Lung (tissue), 11 donors: ENCODE measurements at regions not wholly inside any gene's neighbourhood (a gene's known extent, or its start where the extent isn't known, plus 50 kb on each side); places are given as distances from the start of the nearest gene placed in this dataset.

Experiments used
- ATAC-seq: fragments of 200-7000 bp; cut with Tn5 transposase; one replicate; pipeline ENCODE4 v1.9.1; 2020; ENCODE audit warnings: moderate number of reproducible peaks; ENCODE audit not compliant: insufficient read depth, low FRiP score
- DNase-seq, 3 donors: peaks; one replicate each; pipeline ENCODE4 v3.0.0-alpha.2; 2013 to 2017
- H3K27ac ChIP-seq, 2 donors: one replicate each; pipeline ENCODE4 v1.5.1; 2013; ENCODE audit warnings: mild to moderate bottlenecking in 2 of 2, moderate library complexity in 2 of 2, control low read depth in 1 of 2, inconsistent platforms in 1 of 2, low read depth in 1 of 2, low read length in 1 of 2
- H3K27me3 ChIP-seq, 3 donors: one replicate each; pipeline ENCODE4 v1.5.1; 2013; ENCODE audit warnings: low read length in 2 of 3; ENCODE audit not compliant: control insufficient read depth in 3 of 3, insufficient read depth in 3 of 3
- H3K36me3 ChIP-seq, 4 donors: one replicate each; pipeline ENCODE4 v1.5.1; 2013; ENCODE audit warnings: low read length in 4 of 4, mild to moderate bottlenecking in 1 of 4, moderate library complexity in 1 of 4; ENCODE audit not compliant: control insufficient read depth in 4 of 4, insufficient read depth in 4 of 4
- H3K4me1 ChIP-seq, 5 donors: one replicate each; pipeline ENCODE4 v1.5.1; 2013; ENCODE audit warnings: low read length in 5 of 5, mild to moderate bottlenecking in 2 of 5, moderate library complexity in 1 of 5; ENCODE audit not compliant: control insufficient read depth in 5 of 5, insufficient read depth in 5 of 5
- H3K4me3 ChIP-seq: one replicate; pipeline ENCODE4 v1.5.1; 2013; ENCODE audit warnings: mild to moderate bottlenecking, control low read depth, moderate library complexity
- H3K9ac ChIP-seq, 2 donors: one replicate each; pipeline ENCODE4 v1.5.1; 2013; ENCODE audit warnings: low read length in 2 of 2, control low read depth in 1 of 2; ENCODE audit not compliant: insufficient read depth in 1 of 2
- H3K9me3 ChIP-seq, 4 donors: one replicate each; pipeline ENCODE4 v1.5.1; 2013; ENCODE audit warnings: low read length in 3 of 4, mild to moderate bottlenecking in 1 of 4, moderate library complexity in 1 of 4; ENCODE audit not compliant: control insufficient read depth in 4 of 4, insufficient read depth in 3 of 4
- WGBS, 2 donors: extraction: QIAGEN DNeasy Blood & Tissue Kit; methylation state at CpG; one replicate each; pipeline ENCODE4 v1.1.7; 2013; 5-methylcytosine and 5-hydroxymethylcytosine counted together
- TF ChIP-seq, protein P1 (sequence below): IDR thresholded peaks from 2 replicates; pipeline ENCODE4 v1.5.1; 2012; ENCODE audit warnings: mild to moderate bottlenecking; ENCODE audit errors: control extremely low read depth, extremely low read depth
- donor health status: control.
- donor health status: control.
- donor health status: Bipolar disorder and iron deficiency.
- donor health status: healthy.
- donor health status: DM: yes; HTN: yes; CAD: no.

DNA sequence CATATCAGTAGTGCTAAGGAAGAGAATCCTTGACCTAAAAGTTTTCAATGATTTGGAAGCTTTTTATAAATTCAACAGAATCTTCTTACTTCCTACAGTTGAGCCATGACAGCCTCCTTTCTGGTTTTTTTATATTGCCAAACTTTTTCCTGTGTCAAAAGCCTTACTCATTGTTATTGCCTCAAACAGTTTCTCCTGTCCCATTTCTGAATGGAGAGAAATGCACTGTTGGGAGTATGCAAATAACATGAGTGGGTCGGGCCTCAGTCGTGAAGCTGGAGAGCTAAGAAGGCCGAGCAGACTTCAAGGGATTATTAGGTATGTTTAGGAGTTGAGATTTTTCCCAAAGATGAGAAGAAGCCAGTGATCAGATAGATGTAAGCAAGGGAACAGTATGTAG lies 766.4 kb upstream of the KLHL1 start:
- DNase-seq (no peak), ATAC-seq (no peak)
- Histone ChIP-seq H3K9me3 (no peaks in the 10 kb centered on the region), H3K27me3 (no peaks in the 10 kb centered on the region), H3K4me1 (no peaks in the 10 kb centered on the region), H3K9ac (no peak overlapping the region), H3K36me3 (no peaks in the 10 kb centered on the region), H3K4me3 (no peak overlapping the region), H3K27ac (no peak overlapping the region)
- TF ChIP-seq, protein P1, sequence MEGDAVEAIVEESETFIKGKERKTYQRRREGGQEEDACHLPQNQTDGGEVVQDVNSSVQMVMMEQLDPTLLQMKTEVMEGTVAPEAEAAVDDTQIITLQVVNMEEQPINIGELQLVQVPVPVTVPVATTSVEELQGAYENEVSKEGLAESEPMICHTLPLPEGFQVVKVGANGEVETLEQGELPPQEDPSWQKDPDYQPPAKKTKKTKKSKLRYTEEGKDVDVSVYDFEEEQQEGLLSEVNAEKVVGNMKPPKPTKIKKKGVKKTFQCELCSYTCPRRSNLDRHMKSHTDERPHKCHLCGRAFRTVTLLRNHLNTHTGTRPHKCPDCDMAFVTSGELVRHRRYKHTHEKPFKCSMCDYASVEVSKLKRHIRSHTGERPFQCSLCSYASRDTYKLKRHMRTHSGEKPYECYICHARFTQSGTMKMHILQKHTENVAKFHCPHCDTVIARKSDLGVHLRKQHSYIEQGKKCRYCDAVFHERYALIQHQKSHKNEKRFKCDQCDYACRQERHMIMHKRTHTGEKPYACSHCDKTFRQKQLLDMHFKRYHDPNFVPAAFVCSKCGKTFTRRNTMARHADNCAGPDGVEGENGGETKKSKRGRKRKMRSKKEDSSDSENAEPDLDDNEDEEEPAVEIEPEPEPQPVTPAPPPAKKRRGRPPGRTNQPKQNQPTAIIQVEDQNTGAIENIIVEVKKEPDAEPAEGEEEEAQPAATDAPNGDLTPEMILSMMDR = no peak
- 26 to 44% methylated on average over 3 of the region's 3 CpGs for WGBS, 2 donors

DNA sequence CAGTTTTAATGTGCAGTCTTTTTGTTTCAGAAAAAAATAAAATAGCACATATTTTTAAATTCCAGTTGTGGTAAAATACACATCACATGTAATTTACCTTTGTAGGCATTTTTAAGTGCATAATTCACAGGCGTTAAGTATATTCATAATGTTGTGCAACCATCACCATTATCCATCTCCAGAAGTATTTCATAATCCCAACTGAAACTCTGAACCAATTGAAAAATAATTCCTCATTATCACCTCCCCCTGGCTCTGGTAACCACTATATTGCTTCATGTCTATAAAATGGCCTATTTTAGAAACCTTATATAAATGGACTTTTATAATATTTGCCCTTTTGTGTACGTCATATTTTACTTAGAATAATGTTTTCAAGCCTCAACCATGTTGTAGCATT lies 756.5 kb upstream of the KLHL1 start:
- no peak for ATAC-seq

GRCh38 chr13:70856711-70857110 lies 748.5 kb upstream of the KLHL1 start:
- no peak overlapping the region for H3K27ac ChIP-seq
- TF ChIP-seq, protein P1 = no peak
- ATAC-seq (no peak), DNase-seq (no peak)
- 48 to 56% methylated on average over 3 of the region's 3 CpGs for WGBS, 2 donors
- no peak overlapping the region for H3K4me3 ChIP-seq
- no peaks in the 10 kb centered on the region for H3K27me3 ChIP-seq
- H3K9me3 ChIP-seq = peaks cover 0 to 8% (median 0%) of the 10 kb centered on the region in 4 donors
- no peaks in the 10 kb centered on the region for H3K4me1 ChIP-seq
- no peak overlapping the region for H3K9ac ChIP-seq
- no peaks in the 10 kb centered on the region for H3K36me3 ChIP-seq

More for the DNA sequence above, 756.5 kb upstream of the KLHL1 start:
- DNase-seq = no peak
- TF ChIP-seq, protein P1 = no peak
- Histone ChIP-seq H3K4me1 (no peaks in the 10 kb centered on the region), H3K9ac (no peak overlapping the region), H3K27me3 (no peaks in the 10 kb centered on the region), H3K36me3 (no peaks in the 10 kb centered on the region), H3K4me3 (no peak overlapping the region), H3K9me3 (peaks cover 0 to 8% (median 0%) of the 10 kb centered on the region in 4 donors), H3K27ac (no peak overlapping the region)
- WGBS, 2 donors = 66 to 68% methylated on average over 2 of the region's 2 CpGs

GRCh38 chr13:70856025-70856424 lies 747.8 kb upstream of the KLHL1 start:
- Histone ChIP-seq H3K27ac (no peak overlapping the region), H3K36me3 (no peaks in the 10 kb centered on the region), H3K9me3 (peaks cover 0 to 6% (median 0%) of the 10 kb centered on the region in 4 donors), H3K4me3 (no peak overlapping the region), H3K9ac (no peak overlapping the region), H3K27me3 (no peaks in the 10 kb centered on the region), H3K4me1 (no peaks in the 10 kb centered on the region)
- TF ChIP-seq, protein P1 = no peak
- DNase-seq = no peak
- ATAC-seq = no peak
- 91 to 93% methylated on average over 2 of the region's 2 CpGs for WGBS, 2 donors
